Gastroesophageal sphincter (tissue), 3 donors: ENCODE measurements at regions not wholly inside any gene's neighbourhood (a gene's known extent, or its start where the extent isn't known, plus 50 kb on each side); places are given as distances from the start of the nearest gene placed in this dataset.
"Not testable (repeated sequence)": the region's sequence is repeated elsewhere in the genome, so short reads cannot be mapped to it uniquely, and the experiment has no call there.

Experiments used
- CTCF ChIP-seq, 4 experiments: fragments of 200-600 bp in 2 of 4; fragments of 450-650 bp in 2 of 4; sonication (generic) in 1 of 4; IDR thresholded peaks; one replicate each; pipeline ENCODE4 v1.5.1; 2017 to 2019; ENCODE audit warnings: antibody characterized with exemption in 4 of 4, mild to moderate bottlenecking in 2 of 4, moderate library complexity in 2 of 4
- POLR2A ChIP-seq, 2 donors: fragments of 450-650 bp; IDR thresholded peaks; one replicate each; pipeline ENCODE4 v1.6.1; 2017; ENCODE audit warnings: antibody characterized with exemption in 2 of 2, mild to moderate bottlenecking in 2 of 2, moderate library complexity in 1 of 2

GRCh38 chrX:115434834-115435233 is 126.1 kb upstream of the PLS3 start:
- TF ChIP-seq CTCF, POLR2A (IDR thresholded peaks at IDR 0.05): not testable (repeated sequence)
